Thyroid gland (tissue), 4 donors: ENCODE measurements at regions not wholly inside any gene's neighbourhood (a gene's known extent, or its start where the extent isn't known, plus 50 kb on each side); places are given as distances from the start of the nearest gene placed in this dataset.
"Not testable (repeated sequence)": the region's sequence is repeated elsewhere in the genome, so short reads cannot be mapped to it uniquely, and the experiment has no call there.

Experiments used
- DNase-seq, 2 donors: peaks; one replicate each; pipeline ENCODE4 v3.0.0-alpha.2; 2019
- H3K27ac ChIP-seq, 3 donors: fragments of 200-600 bp; sonication (generic); 1 replicate in 2 of 3; 2 replicates in 1 of 3; pipeline ENCODE4 v1.5.1; 2016 to 2019; ENCODE audit warnings: mild to moderate bottlenecking in 1 of 3, moderate library complexity in 1 of 3
- H3K27me3 ChIP-seq: fragments of 200-600 bp; sonication (generic); one replicate; pipeline ENCODE4 v1.5.1; 2019
- H3K36me3 ChIP-seq, 2 donors: fragments of 200-600 bp; sonication (generic); one replicate each; pipeline ENCODE4 v1.5.1; 2016 to 2019
- H3K4me1 ChIP-seq, 2 donors: fragments of 200-600 bp; sonication (generic); one replicate each; pipeline ENCODE4 v1.5.1; 2017 to 2019
- H3K4me3 ChIP-seq, 3 donors: fragments of 200-600 bp; sonication (generic); replicated peaks in 1 of 3; 1 replicate in 2 of 3; 2 replicates in 1 of 3; pipeline ENCODE4 v1.5.1; 2016; ENCODE audit warnings: mild to moderate bottlenecking in 1 of 3
- H3K9me3 ChIP-seq: fragments of 200-600 bp; sonication (generic); one replicate; pipeline ENCODE4 v1.5.1; 2017
- POLR2A ChIP-seq, 2 donors: fragments of 450-650 bp; IDR thresholded peaks; one replicate each; pipeline ENCODE4 v1.6.1; 2017; ENCODE audit warnings: antibody characterized with exemption in 2 of 2, mild to moderate bottlenecking in 2 of 2, moderate library complexity in 1 of 2
- WGBS, 2 donors: methylation state at CpG; one replicate each; pipeline ENCODE4 v1.1.5; 2017; 5-methylcytosine and 5-hydroxymethylcytosine counted together
- intact Hi-C: fragments of 100-400 bp; cut with DNase I; formaldehyde crosslinking; loops from one replicate; pipeline ENCODE4 v1.15.1; 2023
- TF ChIP-seq, protein P1 (sequence below), 6 experiments: fragments of 200-600 bp in 3 of 6; fragments of 450-650 bp in 3 of 6; sonication (generic) in 3 of 6; IDR thresholded peaks; one replicate each; pipeline ENCODE4 v1.5.1; 2016 to 2019; ENCODE audit warnings: antibody characterized with exemption in 6 of 6, mild to moderate bottlenecking in 2 of 6, inconsistent platforms in 1 of 6, moderate library complexity in 1 of 6

DNA sequence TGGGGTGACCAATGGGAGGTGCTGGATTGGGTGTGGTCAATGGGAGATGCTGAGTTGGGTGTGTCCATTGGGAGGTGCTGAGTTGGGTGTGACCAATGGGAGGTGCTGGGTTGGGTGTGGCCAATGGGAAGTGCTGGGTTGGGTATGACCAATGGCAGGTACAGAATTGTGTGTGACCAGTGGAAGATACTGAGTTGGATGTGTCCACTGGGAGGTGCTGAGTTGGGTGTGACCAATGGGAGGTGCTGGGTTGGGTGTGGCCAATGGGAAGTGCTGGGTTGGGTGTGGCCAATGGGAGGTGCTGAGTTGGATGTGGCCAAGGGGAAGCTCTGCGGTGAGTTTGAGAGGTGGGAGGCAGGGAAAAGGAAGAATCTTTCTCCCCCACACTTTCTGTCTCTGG, 250.0 kb upstream of the PROK2 start:
- Histone ChIP-seq H3K36me3 (no peaks in the 10 kb centered on the region), H3K4me1 (no peaks in the 10 kb centered on the region), H3K27me3 (no peaks in the 10 kb centered on the region), H3K9me3 (no peaks in the 10 kb centered on the region), H3K4me3 (no peak overlapping the region), H3K27ac (no peak overlapping the region)
- intact Hi-C loops: no loop called here
- TF ChIP-seq, protein P1, sequence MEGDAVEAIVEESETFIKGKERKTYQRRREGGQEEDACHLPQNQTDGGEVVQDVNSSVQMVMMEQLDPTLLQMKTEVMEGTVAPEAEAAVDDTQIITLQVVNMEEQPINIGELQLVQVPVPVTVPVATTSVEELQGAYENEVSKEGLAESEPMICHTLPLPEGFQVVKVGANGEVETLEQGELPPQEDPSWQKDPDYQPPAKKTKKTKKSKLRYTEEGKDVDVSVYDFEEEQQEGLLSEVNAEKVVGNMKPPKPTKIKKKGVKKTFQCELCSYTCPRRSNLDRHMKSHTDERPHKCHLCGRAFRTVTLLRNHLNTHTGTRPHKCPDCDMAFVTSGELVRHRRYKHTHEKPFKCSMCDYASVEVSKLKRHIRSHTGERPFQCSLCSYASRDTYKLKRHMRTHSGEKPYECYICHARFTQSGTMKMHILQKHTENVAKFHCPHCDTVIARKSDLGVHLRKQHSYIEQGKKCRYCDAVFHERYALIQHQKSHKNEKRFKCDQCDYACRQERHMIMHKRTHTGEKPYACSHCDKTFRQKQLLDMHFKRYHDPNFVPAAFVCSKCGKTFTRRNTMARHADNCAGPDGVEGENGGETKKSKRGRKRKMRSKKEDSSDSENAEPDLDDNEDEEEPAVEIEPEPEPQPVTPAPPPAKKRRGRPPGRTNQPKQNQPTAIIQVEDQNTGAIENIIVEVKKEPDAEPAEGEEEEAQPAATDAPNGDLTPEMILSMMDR (IDR thresholded peaks at IDR 0.05): no peak
- no peak for TF ChIP-seq POLR2A (IDR thresholded peaks at IDR 0.05)
- no peak for DNase-seq
- WGBS, 2 donors: 71 to 91% methylated on average over 1 of the region's 1 CpG

DNA sequence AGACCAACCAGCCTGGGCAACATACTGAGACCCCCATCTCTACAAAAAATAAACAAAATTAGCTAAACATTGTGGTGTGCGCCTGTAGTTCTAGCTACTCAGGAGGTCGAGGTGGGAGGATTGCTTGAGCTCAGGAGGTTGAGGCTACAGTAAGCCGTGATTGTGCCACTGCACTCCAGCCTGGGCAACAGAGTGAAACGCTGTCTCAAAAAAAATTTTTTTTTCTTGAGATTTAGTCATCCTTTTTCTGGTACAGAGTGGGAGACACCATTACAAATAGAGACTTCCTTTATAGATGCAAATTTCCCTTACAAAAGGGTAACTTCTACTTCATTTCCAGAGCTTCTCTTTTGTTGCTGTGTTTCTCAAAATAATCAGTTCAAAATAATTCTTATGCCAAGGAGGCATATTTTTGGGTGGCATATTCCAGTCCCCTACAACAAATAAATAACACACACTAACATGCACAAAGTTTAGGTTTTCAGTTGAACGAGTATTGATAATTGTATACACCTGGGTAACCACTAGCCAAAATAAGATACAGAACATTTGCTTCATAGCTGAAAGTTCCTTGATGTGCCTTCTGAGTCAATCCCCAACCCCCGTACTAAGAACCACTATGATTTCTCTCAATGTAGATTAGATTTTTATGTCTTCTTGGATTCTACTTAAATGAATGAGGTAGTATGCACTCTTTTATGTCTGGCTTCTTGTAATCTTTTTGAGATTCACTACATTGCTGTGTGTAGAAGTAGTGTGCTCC, 248.9 kb upstream of the PROK2 start:
- no peak for DNase-seq
- H3K27ac ChIP-seq: no peak overlapping the region
- TF ChIP-seq, protein P1 (IDR thresholded peaks at IDR 0.05): no peak
- no peak for TF ChIP-seq POLR2A (IDR thresholded peaks at IDR 0.05)
- no peaks in the 10 kb centered on the region for H3K27me3 ChIP-seq
- intact Hi-C loops: no loop called here
- no peaks in the 10 kb centered on the region for H3K9me3 ChIP-seq
- no peaks in the 10 kb centered on the region for H3K36me3 ChIP-seq
- H3K4me3 ChIP-seq: no peak overlapping the region
- WGBS, 2 donors: 91 to 93% methylated on average over 6 of the region's 6 CpGs
- H3K4me1 ChIP-seq: no peaks in the 10 kb centered on the region

GRCh38 chr3:72032441-72033135, 247.6 kb upstream of the PROK2 start:
- Histone ChIP-seq H3K27me3 (no peaks in the 10 kb centered on the region), H3K27ac (no peak overlapping the region), H3K36me3 (no peaks in the 10 kb centered on the region), H3K9me3 (no peaks in the 10 kb centered on the region), H3K4me1 (no peaks in the 10 kb centered on the region), H3K4me3 (no peak overlapping the region)
- no peak for DNase-seq
- intact Hi-C loops: no loop called here
- TF ChIP-seq, protein P1 (IDR thresholded peaks at IDR 0.05): no peak
- TF ChIP-seq POLR2A (IDR thresholded peaks at IDR 0.05): no peak
- 87 to 88% methylated on average over 7 of the region's 7 CpGs for WGBS, 2 donors

DNA sequence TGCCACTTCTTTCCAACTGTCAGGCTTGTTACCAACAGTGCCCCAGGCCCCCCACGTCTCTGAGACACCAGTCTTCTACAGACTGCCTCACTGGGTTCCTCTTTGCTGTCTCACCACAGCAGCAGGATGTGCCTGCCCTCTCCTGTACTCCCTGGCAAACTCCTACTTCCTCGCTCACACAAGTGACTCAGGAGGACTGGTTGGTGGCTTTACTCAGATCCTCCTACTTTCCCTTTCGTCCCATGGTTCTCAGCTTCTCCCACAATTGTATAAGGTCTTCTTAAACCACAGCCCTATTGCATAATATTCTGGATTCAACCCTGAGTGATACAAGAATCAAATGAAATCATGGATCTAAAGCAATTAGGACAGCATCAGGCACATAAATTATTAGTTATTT, 246.6 kb upstream of the PROK2 start:
- no peak for TF ChIP-seq POLR2A (IDR thresholded peaks at IDR 0.05)
- TF ChIP-seq, protein P1 (IDR thresholded peaks at IDR 0.05): no peak
- WGBS, 2 donors: 73 to 87% methylated on average over 3 of the region's 3 CpGs
- no peak for DNase-seq

GRCh38 chr3:72030296-72030695, 245.3 kb upstream of the PROK2 start:
- H3K27ac ChIP-seq, DNase-seq, intact Hi-C loops, H3K4me3 ChIP-seq, H3K9me3 ChIP-seq, H3K27me3 ChIP-seq, H3K4me1 ChIP-seq, H3K36me3 ChIP-seq: not testable (repeated sequence)
- 89 to 92% methylated on average over 7 of the region's 7 CpGs for WGBS, 2 donors

More for the DNA sequence above, 246.6 kb upstream of the PROK2 start:
- H3K4me1 ChIP-seq: no peaks in the 10 kb centered on the region
- no peaks in the 10 kb centered on the region for H3K9me3 ChIP-seq
- intact Hi-C loops: no loop called here
- H3K4me3 ChIP-seq: no peak overlapping the region
- no peaks in the 10 kb centered on the region for H3K27me3 ChIP-seq
- H3K36me3 ChIP-seq: no peaks in the 10 kb centered on the region
- no peak overlapping the region for H3K27ac ChIP-seq

DNA sequence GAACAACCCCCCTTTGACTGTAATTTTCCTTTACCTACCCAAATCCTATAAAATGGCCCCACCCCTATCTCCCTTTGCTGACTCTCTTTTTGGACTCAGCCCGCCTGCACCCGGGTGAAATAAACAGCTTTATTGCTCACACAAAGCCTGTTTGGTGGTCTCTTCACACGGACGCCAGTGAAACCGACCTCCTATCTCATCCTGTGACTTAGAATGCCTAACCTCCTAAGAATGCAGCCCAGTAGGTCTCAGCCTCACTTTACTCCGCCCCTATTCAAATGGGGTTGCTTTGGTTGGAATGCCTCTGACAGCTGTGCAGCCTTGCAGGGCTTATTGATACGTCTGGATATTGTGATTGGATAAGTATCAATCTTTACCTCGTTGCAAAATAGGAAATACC, 243.8 kb upstream of the PROK2 start:
- H3K27ac ChIP-seq, H3K36me3 ChIP-seq, DNase-seq, H3K4me1 ChIP-seq, H3K27me3 ChIP-seq, H3K9me3 ChIP-seq, intact Hi-C loops, H3K4me3 ChIP-seq: not testable (repeated sequence)
- 65% methylated on average over 8 of the region's 8 CpGs for WGBS, 2 donors

DNA sequence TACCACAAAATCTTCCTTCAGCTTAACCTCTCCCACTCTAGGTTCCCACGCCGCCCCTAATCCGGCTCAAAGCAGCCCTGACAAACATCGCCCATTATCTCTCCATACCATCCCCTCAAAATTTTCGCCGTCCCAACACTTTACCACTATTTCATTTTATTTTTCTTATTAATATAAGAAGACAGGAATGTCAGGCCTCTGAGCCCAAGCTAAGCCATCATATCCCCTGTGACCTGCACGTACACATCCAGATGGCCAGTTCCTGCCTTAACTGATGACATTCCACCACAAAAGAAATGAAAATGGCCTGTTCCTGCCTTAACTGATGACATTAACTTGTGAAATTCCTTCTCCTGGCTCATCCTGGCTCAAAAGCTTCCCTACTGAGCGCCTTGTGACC, 243.4 kb upstream of the PROK2 start:
- intact Hi-C loops, H3K27me3 ChIP-seq, H3K27ac ChIP-seq, DNase-seq, H3K4me3 ChIP-seq, H3K9me3 ChIP-seq, H3K36me3 ChIP-seq, H3K4me1 ChIP-seq: not testable (repeated sequence)
- 96 to 97% methylated on average over 8 of the region's 8 CpGs for WGBS, 2 donors

- DNase-seq, H3K9me3 ChIP-seq, H3K4me1 ChIP-seq, intact Hi-C loops, H3K27me3 ChIP-seq, H3K27ac ChIP-seq, H3K36me3 ChIP-seq, H3K4me3 ChIP-seq: not testable (repeated sequence)
- 77 to 86% methylated on average over 2 of the region's 2 CpGs for WGBS, 2 donors
Measured at GRCh38 chr3:72027728-72028127, 242.8 kb upstream of the PROK2 start.
